HG03457 (cell line): ENCODE measurements at regions not wholly inside any gene's neighbourhood (a gene's known extent, or its start where the extent isn't known, plus 50 kb on each side); places are given as distances from the start of the nearest gene placed in this dataset.
A peak's percentile ranks its signal among the peaks of the same experiment; 100 is the strongest.
"Not testable (repeated sequence)": the region's sequence is repeated elsewhere in the genome, so short reads cannot be mapped to it uniquely, and the experiment has no call there.

Experiments used
- ATAC-seq: cut with Tn5 transposase; IDR thresholded peaks from one replicate; pipeline ENCODE4 v1.9.1; 2021; ENCODE audit warnings: moderate number of reproducible peaks; ENCODE audit not compliant: unreplicated experiment

GRCh38 chr2:40680547-40680946, 228.7 kb upstream of the SLC8A1 start:
- ATAC-seq: peak; percentile 90

DNA sequence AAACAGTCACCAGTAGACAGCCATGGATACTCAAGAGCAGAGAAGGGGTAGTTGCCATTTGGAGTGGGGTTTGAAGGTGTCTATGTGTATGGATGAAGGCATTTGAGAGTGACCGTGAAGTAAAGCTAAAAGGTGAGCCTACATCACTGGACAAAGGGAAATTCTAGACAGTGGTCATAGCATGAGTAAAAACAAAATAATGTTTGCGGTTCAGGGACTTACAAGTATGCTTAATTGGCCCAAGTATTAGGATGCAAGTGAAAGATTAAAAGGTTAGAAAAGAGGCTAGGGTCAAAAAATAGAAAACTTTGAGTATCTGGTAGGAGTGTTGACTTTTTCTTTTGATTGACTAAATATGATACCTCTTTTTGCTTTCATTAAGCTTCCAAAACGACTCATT, 238.1 kb upstream of the SLC8A1 start:
- ATAC-seq: no peak

DNA sequence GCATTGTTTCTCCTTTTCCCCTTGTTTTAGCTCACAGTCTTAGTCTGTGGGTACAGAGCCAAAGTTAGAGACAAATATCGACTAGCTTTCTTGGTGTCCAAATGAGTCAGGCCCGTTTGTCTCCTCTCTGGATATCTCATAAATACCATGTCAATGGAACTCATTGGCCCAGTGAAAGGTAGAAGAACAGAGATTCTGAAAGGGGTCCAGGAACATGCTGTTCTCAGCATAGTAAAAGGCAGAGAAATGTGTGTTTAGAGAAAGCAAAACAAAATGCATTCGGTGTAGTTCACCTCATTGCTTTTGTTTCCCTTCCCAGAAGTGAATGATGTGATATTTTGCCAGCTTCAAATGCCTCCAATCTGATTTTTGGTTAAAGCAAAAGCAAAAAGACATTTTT, 238.6 kb upstream of the SLC8A1 start:
- ATAC-seq: no peak

DNA sequence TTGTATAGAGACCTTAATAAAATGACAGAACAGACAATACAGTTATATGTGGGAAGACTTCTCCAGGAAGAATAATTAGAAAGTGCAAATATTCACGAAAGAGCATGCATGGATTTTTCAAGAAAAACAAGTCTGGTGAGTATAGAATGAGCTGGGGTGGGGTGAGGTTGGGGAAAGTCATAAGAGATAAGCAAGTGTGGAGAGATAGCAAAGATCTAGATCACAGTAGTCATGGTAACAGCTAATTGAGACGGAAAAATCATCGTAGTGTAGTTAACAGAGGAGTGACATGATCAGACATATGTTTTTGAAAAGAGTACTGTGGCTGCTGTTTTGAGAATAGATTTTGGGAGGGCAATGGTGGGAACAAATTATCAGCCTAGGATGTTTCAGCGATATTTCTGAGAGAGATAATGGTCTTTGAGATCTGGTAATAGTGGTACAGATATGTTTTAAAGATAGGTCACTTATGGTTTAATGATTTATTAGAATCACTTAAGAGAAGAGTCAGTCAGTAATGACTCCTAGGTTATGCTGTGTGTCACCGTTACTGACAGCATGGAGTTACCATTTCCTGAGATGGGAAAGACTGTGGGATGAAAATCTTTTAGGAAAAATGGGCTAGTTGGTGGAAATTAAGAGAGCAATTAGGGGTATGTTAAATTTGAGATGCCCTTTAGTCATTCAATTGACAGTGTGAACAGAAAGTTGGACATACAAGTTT, 248.5 kb upstream of the SLC8A1 start:
- no peak for ATAC-seq

GRCh38 chr2:40712197-40712894, 260.5 kb upstream of the SLC8A1 start:
- ATAC-seq: not testable (repeated sequence)

DNA sequence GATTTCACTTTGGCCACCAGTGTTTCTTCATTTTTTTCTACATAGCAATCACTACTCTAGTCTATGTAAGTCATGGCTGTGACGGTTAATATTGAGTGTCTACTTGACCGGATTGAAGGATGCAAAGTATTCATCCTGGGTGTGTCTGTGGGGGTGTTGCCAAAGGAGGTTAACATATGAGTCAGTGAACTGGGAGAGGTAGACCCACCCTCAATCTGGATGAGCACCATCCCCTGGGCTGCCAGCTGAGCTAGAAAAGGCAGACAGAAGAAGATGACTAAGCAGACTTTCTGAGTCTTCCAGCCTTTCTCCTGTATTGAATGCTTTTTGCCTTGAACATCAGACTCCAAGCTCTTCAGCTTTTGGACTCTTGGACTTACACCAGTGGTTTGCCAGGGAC, 265.0 kb upstream of the SLC8A1 start:
- ATAC-seq: no peak

- ATAC-seq: no peak
These were observed 267.5 kb upstream of the SLC8A1 start for GRCh38 chr2:40719414-40719813.

DNA sequence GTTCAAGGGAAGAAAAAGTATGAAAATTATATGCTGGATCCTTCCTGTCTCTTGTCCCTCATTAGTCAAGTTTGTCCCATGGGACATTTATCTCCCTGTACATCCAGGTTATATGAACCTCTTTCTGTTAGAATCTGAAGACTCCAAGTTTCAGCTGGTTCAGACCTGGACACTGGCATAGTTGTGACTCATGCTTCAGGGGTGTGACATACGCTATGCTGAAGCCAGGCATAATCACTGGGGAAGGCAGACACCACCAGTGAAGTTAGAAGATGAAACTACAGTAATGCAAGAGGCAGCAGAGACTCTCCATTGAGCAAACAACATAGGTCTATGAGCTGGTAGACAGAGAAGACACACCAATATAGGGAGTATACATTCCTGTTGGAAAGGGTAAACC, 269.7 kb upstream of the SLC8A1 start:
- ATAC-seq: no peak

GRCh38 chr2:40723194-40723593, 271.3 kb upstream of the SLC8A1 start:
- ATAC-seq: no peak

- ATAC-seq: no peak
These were observed 273.1 kb upstream of the SLC8A1 start for GRCh38 chr2:40725040-40725439.

- no peak for ATAC-seq
These were observed 274.1 kb upstream of the SLC8A1 start for GRCh38 chr2:40725950-40726349.

DNA sequence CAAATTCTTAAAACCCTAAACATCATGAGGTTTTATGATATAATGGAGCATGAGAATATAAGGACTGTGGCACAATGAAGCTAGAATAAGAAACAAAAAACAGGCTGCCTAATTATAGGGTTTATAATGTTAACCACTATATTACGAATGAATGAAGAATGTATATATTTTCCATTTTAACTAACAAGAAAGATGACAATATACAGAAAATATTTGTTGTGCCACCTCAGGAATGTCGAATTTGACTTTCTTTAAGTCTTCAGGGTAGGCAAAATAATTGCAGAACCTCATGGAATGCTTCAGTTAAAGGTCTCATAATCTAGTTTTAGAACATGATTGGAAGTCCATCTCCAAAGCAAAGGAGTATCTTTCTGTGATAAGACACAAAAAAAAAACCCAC, 282.9 kb upstream of the SLC8A1 start:
- ATAC-seq: no peak

DNA sequence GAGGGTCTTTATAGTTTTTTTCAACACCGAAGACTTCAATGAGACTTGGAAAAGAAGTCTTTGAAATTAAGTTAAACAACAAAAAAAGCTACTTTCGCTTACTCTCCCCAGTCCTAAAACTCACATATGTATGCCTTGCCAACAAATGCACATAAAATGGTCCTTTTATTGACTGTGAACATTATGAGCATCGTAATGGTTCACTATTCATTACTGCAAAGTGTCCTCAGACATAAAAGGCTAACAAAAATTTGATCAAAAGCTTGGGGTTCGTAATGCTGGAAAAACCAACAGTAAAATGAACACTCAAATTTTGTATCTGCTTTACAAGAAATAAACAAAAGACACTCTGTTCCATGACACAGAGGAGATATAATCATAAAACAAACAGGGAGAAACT, 285.3 kb upstream of the SLC8A1 start:
- no peak for ATAC-seq

DNA sequence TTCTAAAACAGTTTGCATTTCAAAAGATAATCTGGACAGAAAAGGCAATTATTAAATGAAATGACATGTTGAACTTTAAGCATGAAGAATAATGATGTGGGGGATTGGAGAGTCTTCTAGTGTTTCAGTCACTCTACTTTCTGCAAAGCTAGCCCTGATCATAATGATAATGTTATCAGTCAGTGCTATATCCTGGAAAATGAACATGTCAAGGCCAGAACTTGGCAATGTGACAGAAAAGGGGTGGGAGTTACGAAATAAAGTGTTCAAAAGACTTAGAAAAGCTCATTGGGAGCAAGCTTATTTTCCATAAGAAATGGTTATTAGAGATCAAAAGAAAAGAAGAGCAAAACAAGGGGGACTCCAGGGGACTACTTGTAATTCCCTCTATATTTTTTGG, 288.5 kb upstream of the SLC8A1 start:
- no peak for ATAC-seq

- ATAC-seq: no peak
These were observed 289.6 kb upstream of the SLC8A1 start for GRCh38 chr2:40741532-40741931.

DNA sequence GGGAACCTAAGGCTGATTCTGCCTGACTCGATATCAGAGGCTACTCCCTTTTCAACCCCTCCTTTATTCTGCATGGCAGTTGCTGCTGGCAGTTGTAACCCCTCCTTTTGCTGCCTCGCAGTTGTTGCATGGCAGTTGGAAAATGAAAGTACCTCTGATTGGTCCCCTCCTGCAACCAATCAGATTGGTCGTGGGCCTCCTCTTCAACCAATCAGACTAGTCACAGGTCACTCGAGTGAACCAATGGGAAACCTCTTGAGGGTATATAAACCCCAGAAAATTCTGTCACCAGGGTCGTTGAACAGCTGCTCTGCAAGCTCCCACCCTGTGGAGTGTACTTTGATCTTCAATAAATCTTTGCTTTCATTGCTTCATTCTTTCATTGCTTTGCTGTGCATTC, 294.3 kb upstream of the SLC8A1 start:
- ATAC-seq: no peak

DNA sequence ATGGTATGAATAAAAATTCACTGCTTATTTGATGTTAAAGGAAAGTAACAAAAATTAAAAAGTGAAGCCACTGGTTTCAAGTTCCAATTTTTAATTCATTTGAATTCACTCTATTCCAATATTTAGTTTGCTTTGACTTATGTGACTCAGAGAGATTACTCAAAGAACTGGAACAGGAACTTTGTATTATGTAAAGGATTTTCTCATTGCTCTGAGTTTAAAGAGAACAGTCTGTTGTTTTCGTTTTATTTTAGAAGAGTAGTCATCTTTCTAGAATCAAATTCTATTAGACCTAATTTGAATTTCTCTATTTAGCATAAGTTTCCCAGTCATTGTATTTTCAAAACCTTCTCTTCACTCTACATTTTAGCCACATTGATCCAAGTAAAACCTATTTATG, 300.1 kb upstream of the SLC8A1 start:
- ATAC-seq: no peak

DNA sequence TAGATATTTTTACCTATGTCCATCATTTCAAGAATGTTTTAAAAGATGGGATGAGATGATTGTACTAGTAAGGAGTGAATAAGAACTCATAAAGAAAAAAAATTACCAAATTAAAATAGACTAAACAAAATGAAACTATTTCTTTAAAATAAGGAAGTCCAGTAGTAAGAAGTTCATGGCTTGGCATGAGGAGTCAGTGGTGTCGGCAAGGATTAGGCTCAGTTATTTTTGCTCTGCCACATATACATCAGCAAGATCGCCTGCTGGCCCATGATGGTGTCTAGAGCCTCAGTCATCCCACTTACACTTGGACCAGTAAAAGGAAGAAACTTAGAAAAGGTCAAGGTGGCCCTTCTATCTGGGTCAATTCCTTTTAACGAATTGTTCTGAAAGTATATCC, 300.9 kb upstream of the SLC8A1 start:
- no peak for ATAC-seq

GRCh38 chr2:40754912-40755311, 303.0 kb upstream of the SLC8A1 start:
- no peak for ATAC-seq

DNA sequence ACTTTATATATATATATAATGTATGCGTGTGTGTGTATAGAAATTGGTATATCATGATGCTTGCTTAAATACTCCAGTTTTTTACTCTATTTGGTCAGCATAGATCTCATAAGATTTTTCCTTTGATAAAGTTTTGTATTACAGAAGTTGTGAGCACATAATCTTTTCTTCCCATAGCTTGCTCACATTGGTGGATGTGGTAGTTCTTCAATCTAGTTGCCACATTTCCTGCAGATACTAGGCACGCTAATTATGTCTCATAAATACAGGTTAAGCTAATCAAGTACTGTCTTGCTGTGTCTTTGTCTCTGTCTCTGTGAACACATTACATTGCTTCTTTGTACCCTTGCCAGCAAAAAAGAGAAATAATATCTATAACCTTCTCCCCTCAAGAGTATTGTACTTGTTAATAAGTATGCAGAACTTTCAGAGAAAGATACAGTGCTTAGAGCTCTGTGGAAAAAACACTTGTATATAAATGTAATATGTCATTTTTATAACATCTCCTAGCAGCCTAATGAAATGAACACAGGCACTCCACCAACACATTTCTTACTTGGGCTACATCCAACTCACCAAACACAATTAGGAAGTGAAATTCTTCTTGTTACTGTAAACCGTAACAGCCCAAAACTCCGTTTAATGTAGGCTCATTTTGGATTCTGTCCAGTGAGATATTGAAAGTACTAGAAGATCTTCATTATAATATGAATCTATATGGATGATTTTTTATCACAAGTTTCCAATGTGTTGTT, 306.7 kb upstream of the SLC8A1 start:
- no peak for ATAC-seq

- ATAC-seq: no peak
These were observed 308.3 kb upstream of the SLC8A1 start for GRCh38 chr2:40760071-40760666.

GRCh38 chr2:40773291-40773690, 321.4 kb upstream of the SLC8A1 start:
- no peak for ATAC-seq
